HL-60 (cell line): ENCODE measurements at regions not wholly inside any gene's neighbourhood (a gene's known extent, or its start where the extent isn't known, plus 50 kb on each side); places are given as distances from the start of the nearest gene placed in this dataset.

Source experiments
- DNase-seq, 2 experiments: peaks; one replicate each; pipeline ENCODE4 v3.0.0-alpha.2; 2010 to 2020; ENCODE audit warnings: low read depth in 1 of 2, low spot score in 1 of 2
- H3K27ac ChIP-seq: fragments of 250-450 bp; sonication (Bioruptor Pico); replicated peaks from 2 replicates; pipeline ENCODE4 v1.5.1; 2020; ENCODE audit warnings: mild to moderate bottlenecking, moderate library complexity
- H3K27me3 ChIP-seq: fragments of 250-450 bp; sonication (Bioruptor Pico); 2 replicates; pipeline ENCODE4 v1.5.1; 2021; ENCODE audit warnings: mild to moderate bottlenecking, moderate library complexity; ENCODE audit not compliant: insufficient read depth, poor library complexity, severe bottlenecking
- H3K4me3 ChIP-seq: replicated peaks from 2 replicates; pipeline ENCODE4 v1.5.1; 2011; ENCODE audit warnings: mild to moderate bottlenecking, control low read depth, low read length; ENCODE audit not compliant: insufficient read depth
- GABPA ChIP-seq: IDR thresholded peaks from 2 replicates; pipeline ENCODE4 v1.6.1; 2012; ENCODE audit warnings: low read depth
- POLR2AphosphoS5 ChIP-seq: IDR thresholded peaks from 2 replicates; pipeline ENCODE4 v1.6.1; 2012; ENCODE audit warnings: low read depth
- REST ChIP-seq: IDR thresholded peaks from 2 replicates; pipeline ENCODE4 v1.6.1; 2012; ENCODE audit warnings: low read depth; ENCODE audit not compliant: insufficient replicate concordance
- SPI1 ChIP-seq: IDR thresholded peaks from 2 replicates; pipeline ENCODE4 v1.6.1; 2012; ENCODE audit warnings: low read depth, mild to moderate bottlenecking, borderline replicate concordance
- TF ChIP-seq, protein P1 (sequence below): IDR thresholded peaks from one replicate; pipeline ENCODE4 v1.5.1; 2011; ENCODE audit warnings: low read length, control low read depth, inconsistent platforms; ENCODE audit not compliant: insufficient read depth

GRCh38 chr5:72623323-72623722, 116.1 kb upstream of the ZNF366 start:
- no peak overlapping the region for H3K4me3 ChIP-seq
- no peaks in the 10 kb centered on the region for H3K27me3 ChIP-seq
- DNase-seq = no peak
- TF ChIP-seq SPI1 (no peak), POLR2AphosphoS5 (no peak), GABPA (no peak), REST (no peak)
- TF ChIP-seq, protein P1, sequence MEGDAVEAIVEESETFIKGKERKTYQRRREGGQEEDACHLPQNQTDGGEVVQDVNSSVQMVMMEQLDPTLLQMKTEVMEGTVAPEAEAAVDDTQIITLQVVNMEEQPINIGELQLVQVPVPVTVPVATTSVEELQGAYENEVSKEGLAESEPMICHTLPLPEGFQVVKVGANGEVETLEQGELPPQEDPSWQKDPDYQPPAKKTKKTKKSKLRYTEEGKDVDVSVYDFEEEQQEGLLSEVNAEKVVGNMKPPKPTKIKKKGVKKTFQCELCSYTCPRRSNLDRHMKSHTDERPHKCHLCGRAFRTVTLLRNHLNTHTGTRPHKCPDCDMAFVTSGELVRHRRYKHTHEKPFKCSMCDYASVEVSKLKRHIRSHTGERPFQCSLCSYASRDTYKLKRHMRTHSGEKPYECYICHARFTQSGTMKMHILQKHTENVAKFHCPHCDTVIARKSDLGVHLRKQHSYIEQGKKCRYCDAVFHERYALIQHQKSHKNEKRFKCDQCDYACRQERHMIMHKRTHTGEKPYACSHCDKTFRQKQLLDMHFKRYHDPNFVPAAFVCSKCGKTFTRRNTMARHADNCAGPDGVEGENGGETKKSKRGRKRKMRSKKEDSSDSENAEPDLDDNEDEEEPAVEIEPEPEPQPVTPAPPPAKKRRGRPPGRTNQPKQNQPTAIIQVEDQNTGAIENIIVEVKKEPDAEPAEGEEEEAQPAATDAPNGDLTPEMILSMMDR = no peak
- H3K27ac ChIP-seq = no peak overlapping the region

DNA sequence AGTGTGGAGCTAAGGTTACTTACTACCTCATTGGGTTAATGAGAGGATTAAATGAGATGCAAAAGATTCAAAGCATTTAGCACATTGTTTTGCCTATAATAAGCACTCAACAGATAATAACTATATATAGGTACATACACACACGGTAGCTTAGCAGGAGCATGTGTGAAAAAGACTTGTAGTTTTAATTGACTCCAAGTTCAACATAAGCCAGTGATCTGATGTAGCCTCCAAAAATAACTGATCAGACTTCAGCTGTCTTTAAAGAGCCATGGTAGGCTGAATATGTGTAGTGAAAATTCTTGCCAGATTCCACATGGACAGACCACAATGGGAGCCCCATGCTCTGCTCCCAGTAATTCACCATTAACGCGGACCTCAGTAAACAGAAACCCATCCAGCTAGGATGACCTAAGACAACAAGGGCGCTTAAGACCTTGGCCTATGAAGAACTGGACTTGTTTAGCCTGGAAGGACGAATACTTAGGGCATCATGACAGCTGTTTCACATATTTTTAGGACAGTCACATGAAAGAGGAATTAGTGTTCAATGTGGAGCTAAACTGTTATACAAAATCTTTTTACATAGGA, 115.1 kb upstream of the ZNF366 start:
- TF ChIP-seq, protein P1 = no peak
- TF ChIP-seq REST (no peak), POLR2AphosphoS5 (no peak), SPI1 (no peak), GABPA (no peak)
- DNase-seq = no peak
- H3K27me3 ChIP-seq = no peaks in the 10 kb centered on the region
- H3K27ac ChIP-seq = no peak overlapping the region
- no peak overlapping the region for H3K4me3 ChIP-seq

DNA sequence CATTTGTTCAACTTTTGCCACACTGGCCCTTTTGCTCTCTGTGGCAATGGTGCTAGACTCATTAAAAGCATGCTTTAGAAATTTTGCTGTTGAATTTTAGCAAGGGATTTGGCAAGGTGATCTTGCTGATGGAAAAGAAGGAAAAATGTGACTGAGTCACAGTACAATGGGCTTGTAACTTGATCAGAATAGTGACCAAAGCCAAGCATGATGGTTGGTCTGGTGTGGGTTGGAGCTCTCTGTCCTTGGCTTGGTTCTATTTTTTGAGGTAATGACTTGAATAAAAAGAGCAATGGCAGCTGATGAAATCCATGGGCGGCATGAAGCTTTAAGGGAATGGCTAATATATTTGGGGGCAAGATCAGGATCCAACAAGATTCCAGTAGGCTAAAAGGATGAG, 114.4 kb upstream of the ZNF366 start:
- TF ChIP-seq REST = no peak
- no peaks in the 10 kb centered on the region for H3K27me3 ChIP-seq
- no peak overlapping the region for H3K4me3 ChIP-seq

DNA sequence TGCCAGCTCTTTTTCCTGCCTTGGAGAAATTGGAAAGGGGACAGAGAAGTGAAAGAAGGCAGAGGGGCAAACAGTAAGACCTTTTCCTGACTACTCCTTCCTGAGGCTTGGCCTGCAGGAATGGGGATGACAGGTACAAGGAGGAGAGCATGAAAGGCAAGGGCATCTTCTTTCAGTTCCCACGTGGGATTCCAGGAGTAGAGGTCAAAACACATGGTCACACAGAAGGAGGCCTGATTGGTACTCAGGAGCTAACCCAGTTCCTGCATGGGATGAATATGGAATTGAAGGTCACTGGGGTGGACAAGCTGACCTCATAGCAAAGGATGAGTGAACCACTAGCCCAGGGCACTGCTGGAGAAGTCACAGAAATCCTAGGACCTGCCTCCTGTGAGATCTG, 112.5 kb upstream of the ZNF366 start:
- Histone ChIP-seq H3K4me3 (no peak overlapping the region), H3K27me3 (no peaks in the 10 kb centered on the region), H3K27ac (no peak overlapping the region)
- TF ChIP-seq POLR2AphosphoS5 (no peak), SPI1 (no peak), REST (no peak), GABPA (no peak)
- TF ChIP-seq, protein P1 = no peak
- no peak for DNase-seq

More for the DNA sequence above, 114.4 kb upstream of the ZNF366 start:
- no peak for DNase-seq
- H3K27ac ChIP-seq = no peak overlapping the region
